Fibroblast of skin of back (primary cell): ENCODE measurements at regions not wholly inside any gene's neighbourhood (a gene's known extent, or its start where the extent isn't known, plus 50 kb on each side); places are given as distances from the start of the nearest gene placed in this dataset.

Experiments
- DNase-seq: peaks from one replicate; pipeline ENCODE4 v3.0.0-alpha.2; 2013

GRCh38 chr6:126148853-126149252 lies 162.5 kb downstream of the TRMT11 start:
- no peak for DNase-seq

- DNase-seq, result no peak
Measured at GRCh38 chr6:126152372-126152745, 166.0 kb downstream of the TRMT11 start.

- DNase-seq, result peak; percentile 76
Measured at GRCh38 chr6:126153661-126154060, 167.3 kb downstream of the TRMT11 start.

GRCh38 chr6:126156973-126157372 lies 170.6 kb downstream of the TRMT11 start:
- DNase-seq, result no peak

- DNase-seq, result no peak
Measured at GRCh38 chr6:126167726-126168125, 172.2 kb upstream of the CENPW start.

GRCh38 chr6:126170433-126170832 lies 169.5 kb upstream of the CENPW start:
- DNase-seq, result no peak

- DNase-seq, result peak; percentile 23
Measured at GRCh38 chr6:126170978-126171382, 168.9 kb upstream of the CENPW start.

- no peak for DNase-seq
Measured at GRCh38 chr6:126172131-126172530, 167.8 kb upstream of the CENPW start.

DNA sequence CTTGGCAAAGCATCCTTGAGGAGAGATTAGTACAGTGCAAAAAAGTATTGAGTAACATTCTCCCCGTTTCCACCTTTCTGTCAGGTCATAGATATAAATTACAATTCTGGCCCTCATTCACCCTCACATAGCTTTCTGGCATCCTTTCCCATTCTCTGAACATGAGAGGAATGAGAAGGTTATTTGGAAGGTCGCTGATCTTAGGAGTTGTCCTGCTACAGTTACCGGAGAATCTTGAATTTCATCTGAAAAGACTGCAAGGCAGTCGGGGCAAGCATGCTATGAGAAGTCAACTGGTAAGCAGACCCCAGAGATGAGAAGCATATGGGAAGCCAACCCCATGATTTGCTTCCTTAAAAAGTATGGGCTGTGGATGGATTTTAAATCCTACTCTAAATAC lies 166.7 kb upstream of the CENPW start:
- DNase-seq, result no peak

DNA sequence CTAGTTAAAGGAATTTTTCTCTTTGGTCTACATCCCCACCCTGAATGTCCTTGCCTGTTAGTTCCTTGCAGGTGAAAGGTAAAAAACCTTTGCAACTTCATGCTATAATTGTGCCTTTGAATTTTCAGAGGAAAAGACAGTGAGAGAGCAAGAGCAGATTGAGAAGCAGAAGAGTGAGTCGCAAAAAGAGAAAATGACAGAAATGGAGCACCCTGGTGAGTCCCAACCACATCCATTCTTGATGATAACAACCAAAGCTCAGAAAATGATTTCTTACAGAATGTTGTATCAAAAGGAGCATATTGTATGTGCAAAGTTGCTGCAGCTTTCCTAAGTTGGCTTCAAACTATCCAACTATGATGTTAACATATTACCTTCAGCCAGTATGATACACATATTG lies 165.2 kb upstream of the CENPW start:
- DNase-seq, result no peak

DNA sequence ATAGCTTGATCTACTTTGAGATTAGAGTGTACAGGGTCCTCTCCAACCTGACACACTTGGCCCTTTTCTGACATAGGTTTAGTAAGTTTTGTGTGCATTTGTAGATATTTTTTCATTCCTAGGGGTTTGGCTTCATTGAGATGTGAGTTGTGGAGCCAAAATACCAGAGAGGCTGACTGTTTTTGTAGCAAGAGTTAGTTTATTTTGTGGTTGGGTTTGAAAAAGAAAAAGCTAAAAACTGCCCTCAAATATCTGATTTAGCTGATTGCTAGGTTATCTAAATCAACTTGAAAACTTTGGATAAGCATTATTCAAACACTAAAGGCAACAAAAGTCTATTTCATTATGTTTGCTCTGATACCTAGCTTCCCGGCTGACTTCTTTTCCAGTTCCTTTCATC lies 164.7 kb upstream of the CENPW start:
- no peak for DNase-seq

- DNase-seq, result peak; percentile 24
Measured at GRCh38 chr6:126176282-126176681, 163.6 kb upstream of the CENPW start.

DNA sequence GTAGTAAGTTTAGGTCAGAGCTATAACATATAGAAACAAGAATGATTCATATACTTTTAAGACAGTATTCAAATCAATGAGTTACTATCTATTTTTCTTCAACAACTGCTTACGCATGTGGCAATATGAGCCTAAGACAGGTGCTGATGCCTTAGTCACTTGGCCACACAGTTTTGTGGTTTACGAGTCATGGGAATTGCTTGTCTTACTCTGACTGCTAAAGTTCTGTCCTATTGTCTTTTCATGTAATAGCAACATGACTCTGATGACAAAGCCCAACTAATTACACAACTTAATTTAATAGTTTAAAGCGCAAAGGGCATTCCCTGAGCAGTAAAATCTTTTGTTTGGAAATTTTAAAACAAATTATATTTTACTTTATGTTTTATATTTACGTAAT lies 159.3 kb upstream of the CENPW start:
- peak; percentile 79 for DNase-seq

- DNase-seq, result no peak
Measured at GRCh38 chr6:126181173-126181741, 158.7 kb upstream of the CENPW start.

GRCh38 chr6:126181890-126182289 lies 158.0 kb upstream of the CENPW start:
- DNase-seq, result no peak

DNA sequence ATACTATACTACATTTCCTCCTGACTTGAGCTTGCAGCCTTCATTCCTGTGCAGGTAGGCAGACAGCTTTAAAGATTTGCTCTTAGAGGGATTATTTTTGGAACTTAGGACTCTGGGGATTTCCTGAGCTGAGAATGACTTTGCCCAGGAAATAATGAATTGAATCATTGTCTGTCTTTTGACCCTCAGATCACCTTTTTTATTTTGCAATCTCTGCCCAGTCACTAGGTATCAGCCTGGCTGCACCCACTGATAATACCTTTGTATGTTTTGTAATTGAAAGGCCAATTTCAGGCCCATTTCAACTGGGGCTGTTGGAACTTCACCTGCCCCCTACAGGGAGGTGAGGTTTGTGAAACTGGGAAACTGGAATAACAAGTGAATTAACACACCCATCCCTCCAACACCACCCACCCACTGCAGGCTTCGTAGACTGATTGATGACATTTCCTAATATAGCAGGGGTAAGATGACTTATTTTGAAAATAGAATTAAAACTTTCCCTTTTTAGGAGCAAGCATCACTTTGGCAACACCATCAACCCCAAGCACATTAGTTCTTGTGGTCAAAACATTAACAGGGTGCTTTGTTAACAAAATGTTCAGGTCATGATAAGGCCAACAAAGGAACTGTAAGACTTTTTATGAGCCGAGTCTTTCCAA lies 157.1 kb upstream of the CENPW start:
- no peak for DNase-seq

GRCh38 chr6:126185774-126186173 lies 154.1 kb upstream of the CENPW start:
- DNase-seq, result no peak

- DNase-seq, result peak; percentile 79
Measured at GRCh38 chr6:126188279-126188909, 151.5 kb upstream of the CENPW start.

DNA sequence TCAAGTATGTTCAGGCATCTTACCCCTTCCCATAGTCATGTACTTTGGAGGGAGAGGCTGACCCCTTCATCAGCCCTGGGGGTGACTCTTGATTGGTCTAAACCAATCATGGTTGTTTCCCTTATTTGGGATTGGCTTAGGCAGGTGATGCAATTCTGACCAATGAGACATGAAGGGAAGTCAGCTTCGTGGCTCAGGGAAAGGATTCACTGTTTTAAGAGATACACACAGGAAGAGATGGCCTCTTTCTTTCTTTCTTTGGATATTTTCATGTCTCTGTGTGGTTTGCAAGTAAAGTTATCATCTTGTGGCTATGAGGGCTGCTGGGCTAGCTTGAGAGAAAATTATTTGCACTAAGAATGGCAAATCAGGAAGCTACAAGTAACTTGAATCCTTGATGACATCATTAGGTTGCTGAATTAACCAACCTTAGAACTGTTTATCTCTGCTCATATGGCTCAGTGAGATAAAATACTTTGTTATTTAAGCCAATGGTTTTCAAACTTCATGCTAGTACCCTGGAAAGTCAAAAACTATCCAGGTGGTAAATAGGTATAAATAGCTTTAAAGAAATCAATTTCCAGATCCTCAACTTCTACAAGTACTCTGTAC lies 144.2 kb upstream of the CENPW start:
- no peak for DNase-seq

- no peak for DNase-seq
Measured at GRCh38 chr6:126198631-126199030, 141.3 kb upstream of the CENPW start.

DNA sequence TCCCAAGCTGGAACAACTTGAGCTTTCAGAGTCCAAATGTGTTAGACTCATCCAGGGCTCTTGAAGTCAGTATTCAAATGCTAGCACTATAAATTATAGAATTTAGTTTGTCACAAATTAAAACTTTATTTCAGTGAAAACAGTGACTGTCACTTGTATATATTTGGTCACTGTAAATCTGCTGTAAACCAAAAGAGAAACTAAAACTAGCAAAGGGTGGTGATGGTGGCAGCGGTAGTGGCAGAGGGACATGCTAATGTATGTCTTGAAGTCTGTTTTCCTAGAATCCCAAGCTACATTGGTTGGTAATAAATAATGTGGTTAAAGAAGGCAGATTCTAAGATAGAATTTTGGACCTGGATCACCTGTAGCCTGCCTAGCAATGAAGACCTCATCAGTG lies 140.4 kb upstream of the CENPW start:
- no peak for DNase-seq

- DNase-seq, result no peak
Measured at GRCh38 chr6:126202707-126203106, 137.2 kb upstream of the CENPW start.

GRCh38 chr6:126204126-126204525 lies 135.8 kb upstream of the CENPW start:
- no peak for DNase-seq

DNA sequence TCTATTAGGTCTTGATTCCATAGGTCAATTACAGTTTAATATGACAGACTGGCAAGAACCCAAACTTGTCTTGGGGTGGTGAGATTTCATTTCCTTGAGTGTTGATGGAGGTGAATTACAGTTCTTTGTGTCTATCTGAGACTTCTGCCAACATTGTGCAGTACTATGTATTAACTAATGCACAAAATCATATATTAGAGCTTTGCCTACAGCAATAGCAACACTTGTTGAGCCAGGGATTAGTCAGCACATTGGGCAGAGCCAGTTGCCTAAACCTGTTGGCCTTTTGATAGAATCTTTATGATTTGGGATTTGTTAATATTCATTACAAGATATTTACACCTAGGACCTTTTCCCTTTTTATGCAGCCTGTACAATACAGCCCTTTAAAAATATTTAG lies 135.3 kb upstream of the CENPW start:
- DNase-seq, result no peak
